Neural cell (in vitro differentiated cells): ENCODE measurements at regions not wholly inside any gene's neighbourhood (a gene's known extent, or its start where the extent isn't known, plus 50 kb on each side); places are given as distances from the start of the nearest gene placed in this dataset.

Experiments used
- EP300 ChIP-seq: fragments of 450-650 bp; conservative IDR thresholded peaks from 2 replicates; pipeline ENCODE4 v1.6.1; 2014; ENCODE audit warnings: antibody characterized with exemption, mild to moderate bottlenecking, moderate library complexity; ENCODE audit not compliant: poor library complexity, severe bottlenecking
- EZH2 ChIP-seq: fragments of 200-600, 300-800 bp; shearing (Covaris generic), sonication (generic); IDR thresholded peaks from 2 replicates; pipeline ENCODE4 v1.6.1; 2014; ENCODE audit warnings: antibody characterized with exemption, low read length, borderline replicate concordance, mild to moderate bottlenecking; ENCODE audit not compliant: insufficient read depth, poor library complexity, severe bottlenecking
- MXI1 ChIP-seq: fragments of 450-650 bp; conservative IDR thresholded peaks from 2 replicates; pipeline ENCODE4 v1.6.1; 2014; ENCODE audit warnings: antibody characterized with exemption, mild to moderate bottlenecking; ENCODE audit not compliant: poor library complexity, severe bottlenecking
- POLR2AphosphoS5 ChIP-seq: IDR thresholded peaks from 2 replicates; pipeline ENCODE4 v1.6.1; 2012
- RAD21 ChIP-seq: fragments of 450-650 bp; conservative IDR thresholded peaks from 2 replicates; pipeline ENCODE4 v1.6.1; 2014; ENCODE audit warnings: antibody characterized with exemption, mild to moderate bottlenecking, moderate library complexity
- SMC3 ChIP-seq: fragments of 450-650 bp; conservative IDR thresholded peaks from 2 replicates; pipeline ENCODE4 v1.6.1; 2014; ENCODE audit warnings: antibody characterized with exemption, mild to moderate bottlenecking, moderate library complexity; ENCODE audit not compliant: poor library complexity
- TAF1 ChIP-seq: IDR thresholded peaks from 2 replicates; pipeline ENCODE4 v1.6.1; 2012; ENCODE audit warnings: low read depth
- TF ChIP-seq, protein P1 (sequence below): fragments of 450-650 bp; IDR thresholded peaks from 2 replicates; pipeline ENCODE4 v1.5.1; 2014; ENCODE audit warnings: antibody characterized with exemption, mild to moderate bottlenecking, moderate library complexity; ENCODE audit not compliant: poor library complexity, severe bottlenecking
- TF ChIP-seq, protein P2 (sequence below): IDR thresholded peaks from 2 replicates; pipeline ENCODE4 v1.6.1; 2012; ENCODE audit warnings: borderline replicate concordance

DNA sequence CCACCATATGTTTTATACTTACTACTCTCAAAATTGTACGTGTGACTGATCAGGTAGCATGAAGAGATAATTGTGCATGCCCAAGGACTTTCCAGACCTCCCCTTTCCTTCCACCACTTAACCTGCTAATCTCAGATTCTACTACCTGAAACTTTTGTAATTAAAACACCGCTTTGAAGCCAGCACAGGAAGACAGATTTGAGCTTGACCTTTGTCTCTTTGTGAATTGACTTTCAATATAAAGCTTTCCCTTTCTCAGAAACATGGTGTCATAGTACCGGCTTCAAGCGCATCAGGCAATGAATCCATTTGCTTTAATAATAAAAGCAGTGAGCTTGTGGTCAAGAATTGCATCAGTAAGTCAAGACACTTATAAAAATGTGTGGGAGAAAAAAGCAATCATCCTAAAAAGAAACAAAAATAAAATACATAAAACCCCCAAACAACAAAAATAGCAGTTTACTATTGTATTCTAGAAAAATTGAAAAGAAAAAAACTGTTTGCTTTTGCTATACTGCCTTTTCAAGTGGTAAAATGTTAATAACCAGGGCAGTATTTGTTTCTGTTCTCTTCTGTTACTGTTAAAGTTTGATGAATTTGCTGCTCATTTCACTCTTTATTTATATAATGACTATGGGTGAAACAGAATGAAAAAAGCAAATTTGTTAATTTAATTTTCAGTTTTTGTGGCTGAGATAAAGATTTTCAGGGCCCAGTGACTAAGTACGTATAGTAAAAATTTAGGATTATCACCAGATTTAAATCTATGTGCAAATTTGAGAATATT lies 2075.3 kb downstream of the PCDH9 start:
- TF ChIP-seq, protein P1, sequence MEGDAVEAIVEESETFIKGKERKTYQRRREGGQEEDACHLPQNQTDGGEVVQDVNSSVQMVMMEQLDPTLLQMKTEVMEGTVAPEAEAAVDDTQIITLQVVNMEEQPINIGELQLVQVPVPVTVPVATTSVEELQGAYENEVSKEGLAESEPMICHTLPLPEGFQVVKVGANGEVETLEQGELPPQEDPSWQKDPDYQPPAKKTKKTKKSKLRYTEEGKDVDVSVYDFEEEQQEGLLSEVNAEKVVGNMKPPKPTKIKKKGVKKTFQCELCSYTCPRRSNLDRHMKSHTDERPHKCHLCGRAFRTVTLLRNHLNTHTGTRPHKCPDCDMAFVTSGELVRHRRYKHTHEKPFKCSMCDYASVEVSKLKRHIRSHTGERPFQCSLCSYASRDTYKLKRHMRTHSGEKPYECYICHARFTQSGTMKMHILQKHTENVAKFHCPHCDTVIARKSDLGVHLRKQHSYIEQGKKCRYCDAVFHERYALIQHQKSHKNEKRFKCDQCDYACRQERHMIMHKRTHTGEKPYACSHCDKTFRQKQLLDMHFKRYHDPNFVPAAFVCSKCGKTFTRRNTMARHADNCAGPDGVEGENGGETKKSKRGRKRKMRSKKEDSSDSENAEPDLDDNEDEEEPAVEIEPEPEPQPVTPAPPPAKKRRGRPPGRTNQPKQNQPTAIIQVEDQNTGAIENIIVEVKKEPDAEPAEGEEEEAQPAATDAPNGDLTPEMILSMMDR, result no peak
- no peak for TF ChIP-seq EP300
- TF ChIP-seq RAD21, result no peak
- TF ChIP-seq, protein P2, sequence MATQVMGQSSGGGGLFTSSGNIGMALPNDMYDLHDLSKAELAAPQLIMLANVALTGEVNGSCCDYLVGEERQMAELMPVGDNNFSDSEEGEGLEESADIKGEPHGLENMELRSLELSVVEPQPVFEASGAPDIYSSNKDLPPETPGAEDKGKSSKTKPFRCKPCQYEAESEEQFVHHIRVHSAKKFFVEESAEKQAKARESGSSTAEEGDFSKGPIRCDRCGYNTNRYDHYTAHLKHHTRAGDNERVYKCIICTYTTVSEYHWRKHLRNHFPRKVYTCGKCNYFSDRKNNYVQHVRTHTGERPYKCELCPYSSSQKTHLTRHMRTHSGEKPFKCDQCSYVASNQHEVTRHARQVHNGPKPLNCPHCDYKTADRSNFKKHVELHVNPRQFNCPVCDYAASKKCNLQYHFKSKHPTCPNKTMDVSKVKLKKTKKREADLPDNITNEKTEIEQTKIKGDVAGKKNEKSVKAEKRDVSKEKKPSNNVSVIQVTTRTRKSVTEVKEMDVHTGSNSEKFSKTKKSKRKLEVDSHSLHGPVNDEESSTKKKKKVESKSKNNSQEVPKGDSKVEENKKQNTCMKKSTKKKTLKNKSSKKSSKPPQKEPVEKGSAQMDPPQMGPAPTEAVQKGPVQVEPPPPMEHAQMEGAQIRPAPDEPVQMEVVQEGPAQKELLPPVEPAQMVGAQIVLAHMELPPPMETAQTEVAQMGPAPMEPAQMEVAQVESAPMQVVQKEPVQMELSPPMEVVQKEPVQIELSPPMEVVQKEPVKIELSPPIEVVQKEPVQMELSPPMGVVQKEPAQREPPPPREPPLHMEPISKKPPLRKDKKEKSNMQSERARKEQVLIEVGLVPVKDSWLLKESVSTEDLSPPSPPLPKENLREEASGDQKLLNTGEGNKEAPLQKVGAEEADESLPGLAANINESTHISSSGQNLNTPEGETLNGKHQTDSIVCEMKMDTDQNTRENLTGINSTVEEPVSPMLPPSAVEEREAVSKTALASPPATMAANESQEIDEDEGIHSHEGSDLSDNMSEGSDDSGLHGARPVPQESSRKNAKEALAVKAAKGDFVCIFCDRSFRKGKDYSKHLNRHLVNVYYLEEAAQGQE, result no peak
- no peak for TF ChIP-seq MXI1
- TF ChIP-seq EZH2, result no peak
- no peak for TF ChIP-seq POLR2AphosphoS5
- TF ChIP-seq SMC3, result no peak
- no peak for TF ChIP-seq TAF1
